ENCODE measurements at regions not wholly inside any gene's neighbourhood (a gene's known extent, or its start where the extent isn't known, plus 50 kb on each side); places are given as distances from the start of the nearest gene placed in this dataset.

GRCh38 chr7:87001214-87001613, 58.2 kb downstream of the ELAPOR2 start:
- peak; percentile 7 for DNase-seq (ENCODE audit: low spot score)
- H3K9me2 ChIP-seq (replicated peaks; ENCODE audit: insufficient read depth), result no peaks in the 10 kb centered on the region
- H3K27ac ChIP-seq, result peak overlapping the region; percentile 32
- TF ChIP-seq EZH2phosphoT487 (IDR thresholded peaks at IDR 0.05; ENCODE audit: low read depth, severe bottlenecking, unreplicated experiment) (no peak), EZH2 (IDR thresholded peaks at IDR 0.05; ENCODE audit: borderline replicate concordance) (no peak), CTCF (IDR thresholded peaks at IDR 0.05; ENCODE audit: poor library complexity) (no peak)
- no peaks in the 10 kb centered on the region for H3K36me3 ChIP-seq (replicated peaks; ENCODE audit: insufficient read depth, low read depth)
- no peak overlapping the region for H3K4me3 ChIP-seq
- no peaks in the 10 kb centered on the region for H3K27me3 ChIP-seq
- H2AFZ ChIP-seq, result no peak overlapping the region
- WGBS (ENCODE audit: low lambda C conversion rate, missing lambda C conversion rate), result 66% methylated on average over 2 of the region's 2 CpGs
- H3K79me2 ChIP-seq, result peaks cover 97% of the 10 kb centered on the region
- H3K4me2 ChIP-seq, result peak overlapping the region; percentile 10
- no peaks in the 10 kb centered on the region for H3K9me3 ChIP-seq (ENCODE audit: low read depth)
- H4K20me1 ChIP-seq (ENCODE audit: insufficient read depth, poor library complexity, severe bottlenecking), result peaks cover 13% of the 10 kb centered on the region
- peaks cover 3% of the 10 kb centered on the region for H3K4me1 ChIP-seq (ENCODE audit: insufficient read depth)

GRCh38 chr7:87000344-87000743, 59.1 kb downstream of the ELAPOR2 start:
- Histone ChIP-seq H3K27me3 (no peaks in the 10 kb centered on the region), H3K9me3 (ENCODE audit: low read depth) (no peaks in the 10 kb centered on the region), H4K20me1 (ENCODE audit: insufficient read depth, poor library complexity, severe bottlenecking) (peaks cover 17% of the 10 kb centered on the region), H2AFZ (no peak overlapping the region), H3K4me3 (no peak overlapping the region), H3K4me1 (ENCODE audit: insufficient read depth) (peaks cover 3% of the 10 kb centered on the region), H3K9me2 (replicated peaks; ENCODE audit: insufficient read depth) (no peaks in the 10 kb centered on the region), H3K36me3 (replicated peaks; ENCODE audit: insufficient read depth, low read depth) (no peaks in the 10 kb centered on the region), H3K4me2 (peak overlapping the region; percentile 16), H3K79me2 (peaks cover 97% of the 10 kb centered on the region), H3K27ac (peak overlapping the region; percentile 32)
- 44% methylated on average over 1 of the region's 1 CpG for WGBS (ENCODE audit: low lambda C conversion rate, missing lambda C conversion rate)
- DNase-seq (ENCODE audit: low spot score), result no peak
- TF ChIP-seq EZH2phosphoT487 (IDR thresholded peaks at IDR 0.05; ENCODE audit: low read depth, severe bottlenecking, unreplicated experiment) (no peak), CTCF (IDR thresholded peaks at IDR 0.05; ENCODE audit: poor library complexity) (no peak), EZH2 (IDR thresholded peaks at IDR 0.05; ENCODE audit: borderline replicate concordance) (no peak)

- 89% methylated on average over 2 of the region's 2 CpGs for WGBS (ENCODE audit: low lambda C conversion rate, missing lambda C conversion rate)
- no peaks in the 10 kb centered on the region for H3K36me3 ChIP-seq (replicated peaks; ENCODE audit: insufficient read depth, low read depth)
- TF ChIP-seq EZH2phosphoT487 (IDR thresholded peaks at IDR 0.05; ENCODE audit: low read depth, severe bottlenecking, unreplicated experiment) (no peak), EZH2 (IDR thresholded peaks at IDR 0.05; ENCODE audit: borderline replicate concordance) (no peak), CTCF (IDR thresholded peaks at IDR 0.05; ENCODE audit: poor library complexity) (no peak)
- H3K4me2 ChIP-seq, result no peak overlapping the region
- no peak overlapping the region for H3K27ac ChIP-seq
- H3K4me3 ChIP-seq, result no peak overlapping the region
- peaks cover 97% of the 10 kb centered on the region for H3K79me2 ChIP-seq
- H2AFZ ChIP-seq, result no peak overlapping the region
- H3K9me3 ChIP-seq (ENCODE audit: low read depth), result no peaks in the 10 kb centered on the region
- no peaks in the 10 kb centered on the region for H3K9me2 ChIP-seq (replicated peaks; ENCODE audit: insufficient read depth)
- peaks cover 17% of the 10 kb centered on the region for H4K20me1 ChIP-seq (ENCODE audit: insufficient read depth, poor library complexity, severe bottlenecking)
- peaks cover 3% of the 10 kb centered on the region for H3K4me1 ChIP-seq (ENCODE audit: insufficient read depth)
- no peaks in the 10 kb centered on the region for H3K27me3 ChIP-seq
- no peak for DNase-seq (ENCODE audit: low spot score)
Measured at GRCh38 chr7:86999750-87000149, 59.7 kb downstream of the ELAPOR2 start.

GRCh38 chr7:86995814-86996213, 63.6 kb downstream of the ELAPOR2 start:
- TF ChIP-seq CTCF (IDR thresholded peaks at IDR 0.05; ENCODE audit: poor library complexity) (no peak), EZH2 (IDR thresholded peaks at IDR 0.05; ENCODE audit: borderline replicate concordance) (no peak), EZH2phosphoT487 (IDR thresholded peaks at IDR 0.05; ENCODE audit: low read depth, severe bottlenecking, unreplicated experiment) (no peak)
- WGBS (ENCODE audit: low lambda C conversion rate, missing lambda C conversion rate), result 97% methylated on average over 1 of the region's 1 CpG

More at GRCh38 chr7:86995814-86996213, 63.6 kb downstream of the ELAPOR2 start:
- no peak overlapping the region for H2AFZ ChIP-seq
- H3K4me1 ChIP-seq (ENCODE audit: insufficient read depth), result peaks cover 6% of the 10 kb centered on the region
- H3K9me3 ChIP-seq (ENCODE audit: low read depth), result no peaks in the 10 kb centered on the region
- no peak overlapping the region for H3K27ac ChIP-seq
- H3K4me2 ChIP-seq, result no peak overlapping the region
- DNase-seq (ENCODE audit: low spot score), result no peak
- peaks cover 34% of the 10 kb centered on the region for H4K20me1 ChIP-seq (ENCODE audit: insufficient read depth, poor library complexity, severe bottlenecking)
- peaks cover 95% of the 10 kb centered on the region for H3K79me2 ChIP-seq
- no peaks in the 10 kb centered on the region for H3K27me3 ChIP-seq
- no peak overlapping the region for H3K4me3 ChIP-seq
- no peaks in the 10 kb centered on the region for H3K9me2 ChIP-seq (replicated peaks; ENCODE audit: insufficient read depth)
- no peaks in the 10 kb centered on the region for H3K36me3 ChIP-seq (replicated peaks; ENCODE audit: insufficient read depth, low read depth)
